HG02840 (cell line): ENCODE measurements at regions not wholly inside any gene's neighbourhood (a gene's known extent, or its start where the extent isn't known, plus 50 kb on each side); places are given as distances from the start of the nearest gene placed in this dataset.
A peak's percentile ranks its signal among the peaks of the same experiment; 100 is the strongest.
"Not testable (repeated sequence)": the region's sequence is repeated elsewhere in the genome, so short reads cannot be mapped to it uniquely, and the experiment has no call there.

Experiments
- ATAC-seq: cut with Tn5 transposase; IDR thresholded peaks from one replicate; pipeline ENCODE4 v1.9.1; 2021; ENCODE audit warnings: mild to moderate bottlenecking, moderate library complexity, moderate number of reproducible peaks; ENCODE audit not compliant: unreplicated experiment, low FRiP score

DNA sequence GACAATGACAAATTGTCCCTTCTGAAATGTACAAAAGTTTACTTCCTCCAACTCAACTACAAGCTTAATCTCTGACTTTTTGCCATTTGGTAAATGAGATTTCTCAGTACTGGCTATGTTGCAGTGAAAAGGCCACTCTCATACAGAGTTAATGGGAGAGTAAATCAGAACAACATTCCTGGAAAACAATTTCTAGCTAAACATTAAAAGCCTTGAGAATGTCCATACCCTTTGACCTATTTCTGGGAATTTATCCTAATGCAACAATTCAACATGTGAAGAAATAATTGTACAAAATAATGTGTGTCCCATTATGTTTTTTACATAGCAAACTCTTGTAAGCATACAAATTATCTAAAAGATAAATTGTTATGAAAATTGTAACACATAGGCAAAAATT lies 56.3 kb upstream of the SPEF2 start:
- ATAC-seq: no peak

DNA sequence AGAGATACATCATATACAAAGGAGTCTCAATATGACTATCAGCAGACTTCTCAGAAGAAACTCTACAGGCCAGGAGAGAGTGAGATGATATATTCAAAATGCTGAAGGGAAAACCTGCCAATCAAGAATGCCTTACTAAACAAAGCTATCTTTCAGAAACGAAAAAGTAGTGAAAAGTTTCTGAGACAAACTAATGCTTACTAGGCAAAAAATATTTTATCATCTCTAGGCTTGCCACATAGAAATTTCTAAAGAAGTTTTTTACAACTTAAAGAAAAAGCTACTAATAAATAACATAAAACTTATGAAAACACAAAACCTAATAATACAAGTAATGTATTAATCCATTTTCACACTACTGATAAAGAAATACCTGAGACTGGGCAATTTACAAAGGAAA lies 59.9 kb upstream of the SPEF2 start:
- no peak for ATAC-seq

DNA sequence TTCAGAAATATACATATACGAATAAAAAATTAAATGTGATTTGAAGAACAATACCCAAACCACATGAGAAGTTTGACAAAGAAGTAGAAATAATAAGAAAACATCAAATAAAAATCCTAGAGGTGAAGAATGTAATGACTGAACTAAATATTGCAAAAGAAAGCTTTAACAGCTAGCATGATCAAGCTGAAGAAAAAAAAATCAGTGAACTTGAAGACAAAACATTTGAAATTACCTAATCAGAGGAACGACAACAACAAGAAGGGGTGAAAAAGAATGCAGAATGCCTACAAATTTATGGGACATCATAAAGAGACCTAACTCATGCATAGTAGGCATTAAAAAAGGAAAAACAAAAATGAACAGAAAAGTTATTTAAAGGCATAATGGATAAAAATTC lies 60.5 kb upstream of the SPEF2 start:
- ATAC-seq: no peak

DNA sequence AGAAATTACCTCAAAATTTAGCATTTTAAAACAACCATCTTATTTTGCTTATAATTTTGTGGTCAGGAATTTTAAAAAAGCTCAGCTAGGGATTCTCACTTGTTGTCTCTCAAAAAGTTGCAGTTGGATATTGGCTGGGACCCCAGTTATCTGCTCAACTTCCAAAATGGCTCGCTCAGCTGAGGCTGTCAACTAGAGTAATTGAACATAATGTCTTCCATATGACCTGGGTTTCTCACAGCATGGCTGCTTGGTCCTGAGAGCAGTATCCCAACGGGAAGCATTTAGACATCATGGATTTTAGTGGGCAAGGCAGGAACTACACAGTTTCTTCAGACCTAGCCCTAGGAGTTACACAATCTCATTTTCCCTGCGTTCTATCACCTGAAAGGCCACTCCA lies 63.6 kb upstream of the SPEF2 start:
- no peak for ATAC-seq

DNA sequence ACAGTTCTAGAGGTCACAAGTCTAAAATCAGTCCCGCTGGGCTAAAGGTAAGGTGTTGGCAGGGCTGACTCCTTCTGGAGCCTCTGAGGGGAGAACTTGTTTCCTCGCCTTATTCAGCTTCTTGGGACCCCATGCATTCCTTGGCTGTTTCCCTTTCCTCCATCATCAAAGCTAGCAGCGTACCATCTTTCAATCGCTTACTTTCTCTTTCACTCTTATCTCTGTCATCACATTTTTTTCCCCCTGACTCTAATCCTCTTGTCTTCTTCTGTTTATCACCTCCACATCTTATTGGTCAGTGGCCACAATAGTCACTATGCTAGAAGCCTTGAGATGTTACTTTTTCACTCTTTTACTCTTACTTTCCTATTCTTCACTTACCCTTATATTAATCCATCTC lies 72.5 kb upstream of the SPEF2 start:
- ATAC-seq: no peak

DNA sequence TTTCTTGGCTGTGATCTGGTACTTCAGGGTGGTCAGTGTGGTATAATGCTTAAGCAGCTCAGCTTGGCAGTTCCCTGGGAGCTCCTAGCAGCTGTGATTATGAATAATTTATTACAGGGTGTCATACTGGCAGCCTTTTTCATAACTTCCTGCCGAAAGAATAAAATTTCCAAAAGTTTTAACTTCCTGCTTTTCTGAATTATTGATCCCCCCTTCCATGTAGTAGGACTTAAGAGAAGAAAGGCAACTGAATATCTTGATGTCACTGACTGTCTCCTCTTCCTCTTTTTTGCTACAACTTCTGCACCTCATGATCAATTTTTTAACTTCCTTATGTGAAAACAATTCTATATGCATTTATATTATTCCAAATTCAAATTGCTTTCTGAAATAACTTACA lies 74.3 kb upstream of the SPEF2 start:
- no peak for ATAC-seq

DNA sequence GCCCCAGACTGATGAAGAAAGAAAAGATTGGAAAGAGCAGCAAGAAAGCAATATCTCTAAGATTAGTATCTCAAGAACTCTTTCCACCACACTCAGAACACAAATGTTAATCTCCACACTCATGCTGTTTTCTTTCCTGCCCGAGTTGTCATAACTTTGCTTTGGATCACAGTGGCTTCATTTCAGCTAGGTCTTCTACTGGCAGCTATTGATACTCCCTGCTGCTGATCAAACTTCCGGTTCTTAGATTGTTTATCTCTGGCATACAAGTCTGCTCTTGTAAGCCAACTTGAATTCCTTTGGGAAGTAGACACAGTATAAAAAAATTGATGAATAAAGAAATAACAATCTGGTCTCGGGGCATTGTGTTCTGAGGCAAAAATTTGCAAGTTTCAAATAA lies 77.7 kb upstream of the SPEF2 start:
- ATAC-seq: no peak

DNA sequence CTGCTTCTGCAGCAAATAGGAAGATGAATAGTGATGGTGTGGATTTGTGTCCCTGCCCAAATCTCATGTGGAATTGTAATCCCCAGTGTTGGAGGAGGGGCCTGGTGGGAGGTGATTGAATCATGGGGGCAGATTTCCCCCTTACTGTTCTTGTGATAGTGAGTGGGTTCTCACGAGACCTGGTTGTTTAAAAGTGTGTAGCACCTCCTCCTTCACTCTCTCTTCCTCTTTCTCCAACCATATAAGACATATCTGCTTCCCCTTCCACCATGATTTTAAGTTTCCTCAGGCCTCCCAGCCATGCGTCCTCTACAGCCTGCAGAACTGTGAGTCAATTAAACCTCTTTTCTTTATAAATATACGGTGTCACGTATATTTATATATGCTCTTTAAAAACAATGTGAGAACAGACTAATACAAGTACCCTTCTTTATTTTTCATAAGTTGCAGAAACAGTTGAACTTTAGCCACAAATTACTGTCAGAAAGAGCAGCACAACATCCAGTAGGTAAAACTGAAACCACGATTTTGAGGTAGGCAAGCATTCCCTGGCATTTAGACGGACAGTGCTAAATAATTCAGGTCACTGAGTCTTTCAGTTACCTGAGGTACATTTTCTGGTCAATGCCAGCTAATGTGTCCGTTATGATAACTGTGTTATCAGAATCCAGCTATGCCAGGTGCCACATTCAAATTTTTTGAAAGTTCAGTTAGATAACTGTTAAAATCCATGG lies 79.3 kb upstream of the SPEF2 start:
- ATAC-seq: no peak

DNA sequence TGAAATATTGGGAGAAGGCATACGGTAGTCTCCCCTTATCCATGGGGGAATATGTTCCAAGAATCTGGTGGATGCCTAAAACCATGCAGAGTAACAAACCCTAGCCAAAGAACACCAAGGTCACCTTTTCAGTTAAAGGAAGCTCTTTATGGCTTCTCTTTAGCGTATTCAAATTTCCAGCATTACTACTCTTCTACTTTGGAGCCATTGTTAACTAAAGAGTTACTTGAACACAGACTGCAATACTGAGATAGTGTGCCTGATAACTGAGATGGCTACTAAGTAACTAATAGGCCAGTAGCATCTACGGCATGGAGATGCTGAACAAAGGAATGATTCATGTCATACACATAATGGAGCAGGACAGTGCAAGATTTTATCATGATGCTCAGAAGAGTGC lies 84.5 kb upstream of the SPEF2 start:
- no peak for ATAC-seq

DNA sequence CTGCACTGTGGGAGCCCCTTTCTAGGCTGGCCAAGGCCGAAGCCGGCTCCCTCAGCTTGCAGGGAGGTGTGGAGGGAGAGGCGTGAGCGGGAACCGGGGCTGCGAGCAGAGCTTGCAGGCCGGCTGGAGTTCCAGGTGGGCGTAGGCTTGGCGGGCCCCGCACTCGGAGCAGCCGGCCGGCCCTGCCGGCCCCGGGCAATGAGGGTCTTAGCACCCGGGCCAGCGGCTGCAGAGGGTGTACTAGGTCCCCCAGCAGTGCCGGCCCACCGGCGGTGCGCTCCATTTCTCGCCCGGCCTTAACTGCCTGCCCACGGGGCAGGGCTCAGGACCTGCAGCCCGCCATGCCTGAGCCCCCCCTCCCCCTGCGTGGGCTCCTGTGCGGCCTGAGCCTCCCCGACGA lies 86.1 kb upstream of the SPEF2 start:
- not testable (repeated sequence) for ATAC-seq

DNA sequence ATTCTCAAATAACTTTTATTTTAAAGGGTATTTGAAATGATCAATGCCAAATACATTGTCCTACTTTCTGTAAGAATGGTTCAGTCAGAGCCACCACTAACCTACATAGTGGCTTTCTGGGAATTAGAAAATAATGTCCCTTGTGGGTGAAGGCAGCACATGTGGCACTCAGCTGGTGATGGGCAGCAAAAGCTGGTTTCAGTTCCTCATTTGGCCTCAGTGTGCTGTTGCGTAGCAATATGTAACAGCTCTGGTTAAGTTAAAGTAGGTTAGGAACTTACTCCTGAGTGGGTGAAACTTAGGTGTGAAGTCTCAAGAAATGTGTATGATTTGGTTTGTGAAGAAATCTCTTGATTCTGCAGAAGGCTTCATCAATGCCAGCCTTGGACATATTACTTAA lies 99.6 kb upstream of the SPEF2 start:
- ATAC-seq: peak; percentile 99

DNA sequence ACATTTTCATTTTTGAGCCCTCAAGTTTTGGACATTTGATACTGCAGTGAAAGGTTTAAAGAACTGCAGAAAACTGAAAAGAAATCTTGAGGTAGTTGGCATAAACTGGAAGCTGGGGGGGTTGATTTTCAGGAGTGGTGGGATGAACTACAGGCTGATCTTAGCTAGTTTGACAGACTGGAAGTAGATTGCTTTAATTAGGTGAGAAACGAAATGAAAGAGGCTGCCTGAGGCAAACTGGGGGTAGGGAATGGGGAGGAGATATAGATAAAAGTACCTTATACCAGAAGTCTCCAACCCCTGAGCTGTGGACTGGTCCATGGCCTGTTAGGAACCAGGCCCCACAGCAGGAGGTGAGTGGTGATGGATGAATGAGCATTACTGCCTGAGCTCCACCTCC lies 101.4 kb upstream of the SPEF2 start:
- no peak for ATAC-seq

DNA sequence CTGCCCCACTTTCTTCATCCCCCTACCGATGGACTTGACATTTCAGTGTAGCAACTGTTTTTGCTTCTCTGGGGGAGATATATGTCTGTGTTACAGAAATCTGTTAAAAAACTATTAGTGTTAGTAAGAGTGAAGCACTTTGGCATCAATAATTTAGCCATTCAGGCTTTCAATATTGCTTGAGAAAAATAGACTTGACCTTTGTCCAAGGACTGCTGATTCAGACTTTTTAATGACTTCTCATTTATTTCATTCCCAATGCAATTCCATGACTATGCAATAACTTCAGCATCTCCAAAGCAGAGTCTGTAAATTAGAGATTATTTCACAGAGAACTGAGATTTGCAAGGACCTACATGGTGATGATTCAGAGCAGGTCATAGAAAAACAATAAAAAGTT lies 104.1 kb upstream of the SPEF2 start:
- no peak for ATAC-seq

DNA sequence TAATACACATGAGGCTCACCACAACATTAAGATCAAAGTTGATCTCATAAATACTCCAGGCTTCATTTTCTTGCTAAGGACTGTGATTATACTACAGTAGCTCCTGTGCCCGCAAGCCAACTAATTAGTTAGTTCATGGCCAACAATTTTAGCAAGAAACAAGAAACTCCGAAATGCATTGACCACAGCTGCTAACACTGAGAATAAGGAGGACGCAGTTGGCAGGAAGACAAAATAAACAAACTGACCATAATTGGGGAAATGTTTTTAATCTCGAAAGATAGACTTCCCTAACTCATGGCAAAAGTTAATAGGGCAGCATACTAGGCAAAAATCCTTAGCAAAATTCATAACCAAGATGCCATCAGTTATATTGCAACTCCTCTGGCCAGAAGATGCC lies 115.5 kb upstream of the SPEF2 start:
- no peak for ATAC-seq

DNA sequence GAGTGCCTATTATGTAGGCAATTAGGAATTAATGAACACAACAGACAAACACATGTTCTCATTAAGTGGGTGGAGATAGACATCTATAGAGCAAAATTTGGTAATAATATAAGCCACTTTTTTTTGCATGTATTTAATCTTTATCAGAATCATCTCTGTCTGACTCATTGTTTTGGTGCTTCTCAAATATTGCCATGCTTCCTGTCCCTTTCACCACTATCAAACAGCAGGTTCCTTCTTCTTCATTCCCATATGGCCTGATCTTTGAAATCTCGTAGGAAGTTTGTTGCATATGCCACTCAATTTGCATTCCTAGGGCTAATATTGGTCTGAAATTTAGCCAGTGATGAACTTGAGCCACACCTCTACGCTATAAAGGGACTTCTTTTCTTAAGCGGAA lies 128.9 kb upstream of the SPEF2 start:
- no peak for ATAC-seq

DNA sequence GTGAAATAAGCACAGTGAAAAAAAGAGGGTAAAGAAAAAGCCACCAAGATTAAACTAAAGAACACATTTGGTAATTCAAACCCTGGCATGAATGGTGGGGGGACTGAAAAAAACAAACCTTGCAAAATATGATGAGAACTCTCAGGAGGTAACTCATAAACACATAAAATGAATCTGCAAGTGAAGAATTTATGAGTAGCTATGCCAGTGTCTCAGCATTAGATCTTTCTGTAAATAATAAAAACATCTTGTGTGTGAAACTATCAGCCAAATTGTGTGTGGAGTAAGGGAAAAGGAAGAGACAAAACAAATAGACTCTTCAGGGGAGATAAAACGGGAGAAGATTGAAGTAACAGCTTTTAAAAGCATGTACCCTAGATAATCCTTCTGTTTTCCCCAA lies 129.6 kb upstream of the SPEF2 start:
- ATAC-seq: no peak

DNA sequence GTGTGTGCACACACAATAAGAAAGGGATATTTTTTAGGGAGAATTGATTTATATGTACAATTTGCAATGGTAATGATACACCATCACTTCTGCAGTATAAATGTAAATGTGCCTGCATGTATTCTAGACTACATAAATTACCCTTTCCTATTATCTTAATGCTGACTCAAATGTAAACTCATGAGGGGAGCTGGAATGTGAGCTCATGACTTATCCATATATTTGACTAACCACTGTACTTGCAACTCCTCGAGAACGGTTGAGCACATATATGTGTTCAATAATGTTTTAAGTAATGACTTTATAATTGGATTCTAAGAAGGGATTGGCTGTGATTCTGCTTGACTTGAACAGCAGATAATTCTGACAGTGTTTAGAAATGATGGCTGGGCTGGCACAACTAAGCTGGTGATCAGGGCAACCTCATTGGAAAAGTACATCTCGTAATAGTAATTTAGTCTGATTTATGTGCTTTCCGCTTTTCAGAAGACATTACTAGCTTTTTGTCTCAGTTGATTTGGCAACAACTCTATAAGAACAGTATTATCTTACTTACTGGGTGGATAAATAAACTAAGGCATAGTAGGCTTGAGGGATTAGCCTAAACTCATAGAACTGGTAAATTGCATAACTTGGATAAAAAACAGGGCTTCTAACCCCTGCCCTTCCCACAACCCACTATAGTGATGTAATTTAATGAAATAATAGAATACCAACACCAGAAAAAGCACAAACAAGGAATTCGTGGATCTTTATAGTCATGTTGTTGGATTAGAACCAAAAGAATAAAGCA lies 130.2 kb upstream of the SPEF2 start:
- ATAC-seq: no peak

DNA sequence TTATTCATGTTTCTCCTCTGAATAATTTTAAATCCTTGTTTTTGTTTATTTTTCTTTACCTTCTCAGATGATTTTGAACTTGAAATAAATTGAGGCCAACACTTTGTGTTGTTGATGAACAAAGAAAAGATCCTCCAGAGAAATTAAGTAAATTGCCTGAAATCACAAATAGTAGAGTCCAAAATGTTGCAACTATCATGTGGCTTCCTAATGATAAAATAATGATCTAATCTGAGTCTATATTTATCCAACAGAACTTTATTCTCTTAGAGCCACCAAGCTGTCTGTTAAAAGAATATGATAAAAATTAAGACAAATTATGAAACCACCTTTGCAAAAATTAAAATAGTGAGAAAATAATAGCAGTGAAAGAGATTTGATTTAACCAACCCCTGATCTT lies 132.2 kb upstream of the SPEF2 start:
- no peak for ATAC-seq

DNA sequence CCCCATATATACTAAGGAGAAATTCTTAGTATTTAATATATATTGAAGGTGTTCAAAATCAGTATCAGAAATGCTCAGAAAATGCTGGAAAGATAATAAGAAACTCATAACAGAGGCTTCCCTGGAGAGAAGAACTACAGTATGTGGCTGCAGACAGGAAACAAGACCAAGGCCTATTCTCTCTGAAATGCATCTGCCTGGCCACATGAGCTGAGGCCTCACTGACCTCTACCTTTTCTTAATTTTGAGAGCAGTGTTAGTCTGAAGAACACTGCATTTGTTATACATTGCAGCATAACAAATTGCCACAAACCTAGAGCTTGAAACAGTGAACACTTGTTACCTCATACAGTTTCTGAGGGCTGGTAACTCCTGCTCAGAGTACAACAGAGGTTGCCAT lies 133.4 kb upstream of the SPEF2 start:
- no peak for ATAC-seq

DNA sequence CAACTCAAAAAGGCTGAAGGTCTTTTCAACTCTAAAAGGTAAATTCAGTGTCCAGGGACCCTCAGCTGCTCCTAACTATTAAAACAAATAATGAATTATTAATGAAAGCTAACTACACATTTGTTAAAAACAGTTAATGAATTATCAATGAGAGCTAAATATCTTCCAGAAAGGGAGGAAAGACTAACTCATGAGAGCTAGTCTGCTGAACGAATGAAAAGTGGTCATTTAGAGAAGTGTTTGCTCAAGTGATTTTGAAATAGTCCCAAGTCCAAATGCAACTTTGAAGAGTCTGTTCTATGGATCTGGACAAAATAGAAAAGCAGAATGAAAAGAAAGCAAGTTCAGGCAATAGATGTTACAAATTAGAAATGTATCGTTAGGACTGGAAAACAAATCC lies 133.9 kb upstream of the SPEF2 start:
- ATAC-seq: no peak

DNA sequence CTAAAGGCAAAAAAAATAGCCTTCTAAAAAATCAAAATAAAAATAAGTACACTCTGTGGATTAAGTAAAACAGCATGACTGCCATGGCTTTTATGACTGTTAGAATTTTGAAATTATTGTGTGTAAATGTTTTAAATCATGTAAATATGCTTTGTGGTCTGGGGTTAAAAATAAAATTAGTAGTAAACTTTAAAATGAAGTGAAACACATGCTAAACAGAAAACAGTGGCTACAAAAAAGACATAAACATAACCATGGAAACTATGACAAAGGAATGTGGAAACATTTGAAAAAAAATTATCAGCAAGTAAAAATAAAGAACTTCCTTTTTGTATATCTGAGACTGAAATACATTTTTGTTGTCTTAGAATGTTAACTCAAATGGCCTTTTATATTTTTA lies 134.5 kb upstream of the SPEF2 start:
- ATAC-seq: no peak

DNA sequence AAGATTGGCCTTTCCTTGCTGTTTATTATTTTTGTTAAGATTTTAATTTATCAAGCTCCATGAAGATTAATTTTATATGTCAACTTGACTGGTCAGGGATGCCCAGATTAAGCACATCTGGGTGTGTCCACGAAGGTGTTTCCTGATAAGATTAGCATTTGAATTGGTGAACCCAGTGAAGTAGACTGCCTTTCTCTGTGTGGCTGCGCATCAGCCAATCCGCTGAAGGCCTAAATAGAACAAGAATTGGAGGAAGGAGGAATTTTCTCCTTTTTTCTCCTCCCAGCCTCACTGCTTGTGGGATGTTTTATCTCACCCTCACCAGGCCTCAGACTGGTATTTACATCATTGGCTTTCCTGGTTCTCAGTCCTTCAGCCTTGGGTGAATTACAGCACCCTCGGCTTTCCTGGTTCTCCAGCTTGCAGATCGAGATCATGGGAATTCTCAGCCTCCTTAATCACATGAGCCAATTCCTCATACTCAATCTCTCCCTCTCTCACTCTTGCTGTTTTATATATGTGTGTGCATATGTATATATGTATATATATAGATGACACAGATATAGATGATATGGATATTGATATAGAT lies 135.4 kb upstream of the SPEF2 start:
- ATAC-seq: no peak
